WTC11 (cell line): ENCODE measurements at regions not wholly inside any gene's neighbourhood (a gene's known extent, or its start where the extent isn't known, plus 50 kb on each side); places are given as distances from the start of the nearest gene placed in this dataset.

Experiments used
- ATAC-seq: fragments of 200-7000 bp; cut with Tn5 transposase; 2 replicates; pipeline ENCODE4 v1.10.0; 2021; ENCODE audit warnings: mild to moderate bottlenecking, moderate library complexity
- CTCF ChIA-PET: fragments of 300-600 bp; sonication (Branson Sonifier 250); formaldehyde crosslinking; loops from one replicate; lab custom pipeline; 2021; ENCODE audit warnings: antibody characterized with exemption; lab: Charles Lee
- POLR2A ChIA-PET: fragments of 350-600 bp; sonication (Branson Sonifier 250); formaldehyde crosslinking; loops from one replicate; lab custom pipeline; 2021; ENCODE audit warnings: antibody characterized with exemption; lab: Charles Lee
- DNase-seq: peaks from one replicate; pipeline ENCODE4 v3.0.0; 2021; ENCODE audit warnings: low spot score
- H3K27ac Mint-ChIP-seq: 2 replicates; pipeline ENCODE4 v1.8.0; 2021; ENCODE audit warnings: mixed read lengths
- H3K27me3 Mint-ChIP-seq: 2 replicates; pipeline ENCODE4 v1.8.0; 2021; ENCODE audit warnings: low read depth, mild to moderate bottlenecking, moderate library complexity, mixed read lengths
- H3K36me3 Mint-ChIP-seq: 2 replicates; pipeline ENCODE4 v1.8.0; 2021; ENCODE audit warnings: mixed read lengths
- H3K4me1 Mint-ChIP-seq: 2 replicates; pipeline ENCODE4 v1.8.0; 2022; ENCODE audit warnings: mixed read lengths
- H3K4me3 Mint-ChIP-seq: 2 replicates; pipeline ENCODE4 v1.8.0; 2021; ENCODE audit warnings: mild to moderate bottlenecking, moderate library complexity, mixed read lengths
- H3K9me3 Mint-ChIP-seq: 2 replicates; pipeline ENCODE4 v1.8.0; 2021; ENCODE audit warnings: mixed read lengths
- CTCF ChIP-seq: fragments of 200-600 bp; IDR thresholded peaks from 2 replicates; pipeline ENCODE4 v1.8.0; 2022; ENCODE audit warnings: antibody characterized with exemption
- E2F5 ChIP-seq: sonication (generic); formaldehyde crosslinking; IDR thresholded peaks from 2 replicates; pipeline ENCODE4 v1.8.1; 2022; ENCODE audit warnings: mild to moderate bottlenecking, moderate library complexity, missing genetic modification reagents
- ELF4 ChIP-seq: sonication (generic); formaldehyde crosslinking; IDR thresholded peaks from 2 replicates; pipeline ENCODE4 v1.8.1; 2022; ENCODE audit warnings: low read depth, mild to moderate bottlenecking, moderate library complexity, missing genetic modification reagents
- EMX1 ChIP-seq: fragments of 250-450 bp; sonication (Bioruptor Pico); IDR thresholded peaks from 2 replicates; pipeline ENCODE4 v1.8.0; 2021; ENCODE audit warnings: mild to moderate bottlenecking
- GABPB1 ChIP-seq: sonication (generic); formaldehyde crosslinking; IDR thresholded peaks from 2 replicates; pipeline ENCODE4 v1.8.1; 2023; ENCODE audit warnings: mild to moderate bottlenecking, missing genetic modification reagents
- GRHL2 ChIP-seq: fragments of 250-450 bp; sonication (Bioruptor Pico); IDR thresholded peaks from 2 replicates; pipeline ENCODE4 v1.8.0; 2022; ENCODE audit warnings: mild to moderate bottlenecking, moderate library complexity; ENCODE audit not compliant: insufficient replicate concordance, severe bottlenecking
- JUN ChIP-seq: sonication (generic); formaldehyde crosslinking; IDR thresholded peaks from 2 replicates; pipeline ENCODE4 v1.8.0; 2023; ENCODE audit warnings: mild to moderate bottlenecking, missing genetic modification reagents
- MLX ChIP-seq: sonication (generic); formaldehyde crosslinking; IDR thresholded peaks from 2 replicates; pipeline ENCODE4 v1.8.1; 2023; ENCODE audit warnings: mild to moderate bottlenecking, missing genetic modification reagents, moderate library complexity
- PREB ChIP-seq: sonication (generic); formaldehyde crosslinking; IDR thresholded peaks from 2 replicates; pipeline ENCODE4 v1.8.1; 2022; ENCODE audit warnings: mild to moderate bottlenecking, missing genetic modification reagents, moderate library complexity, borderline replicate concordance
- PRRX2 ChIP-seq: fragments of 250-450 bp; sonication (Bioruptor Pico); IDR thresholded peaks from 2 replicates; pipeline ENCODE4 v1.8.0; 2021; ENCODE audit warnings: mild to moderate bottlenecking
- SP1 ChIP-seq: sonication (generic); formaldehyde crosslinking; conservative IDR thresholded peaks from 2 replicates; pipeline ENCODE4 v1.8.1; 2022; ENCODE audit warnings: missing genetic modification reagents
- STAT6 ChIP-seq: sonication (generic); formaldehyde crosslinking; conservative IDR thresholded peaks from 2 replicates; pipeline ENCODE4 v1.8.1; 2023; ENCODE audit warnings: mild to moderate bottlenecking, low read depth, missing genetic modification reagents, moderate library complexity
- TCF7 ChIP-seq: sonication (generic); formaldehyde crosslinking; IDR thresholded peaks from 2 replicates; pipeline ENCODE4 v1.8.0; 2022; ENCODE audit warnings: mild to moderate bottlenecking, low read depth, missing genetic modification reagents, moderate library complexity
- USF1 ChIP-seq: sonication (generic); formaldehyde crosslinking; IDR thresholded peaks from 2 replicates; pipeline ENCODE4 v1.8.0; 2022; ENCODE audit warnings: mild to moderate bottlenecking, missing genetic modification reagents
- ZMAT4 ChIP-seq: fragments of 250-450 bp; sonication (Bioruptor Pico); IDR thresholded peaks from 2 replicates; pipeline ENCODE4 v1.9.0; 2021; ENCODE audit warnings: mild to moderate bottlenecking
- ZNF232 ChIP-seq: sonication (generic); formaldehyde crosslinking; IDR thresholded peaks from 2 replicates; pipeline ENCODE4 v1.8.0; 2022; ENCODE audit warnings: mild to moderate bottlenecking, missing genetic modification reagents
- ZNF317 ChIP-seq: sonication (generic); formaldehyde crosslinking; IDR thresholded peaks from 2 replicates; pipeline ENCODE4 v1.8.1; 2023; ENCODE audit warnings: low read depth, mild to moderate bottlenecking, moderate library complexity, missing genetic modification reagents, borderline replicate concordance
- ZNF532 ChIP-seq: fragments of 250-450 bp; sonication (Bioruptor Pico); IDR thresholded peaks from 2 replicates; pipeline ENCODE4 v1.9.0; 2021; ENCODE audit warnings: mild to moderate bottlenecking, borderline replicate concordance

GRCh38 chr10:53222806-53223205 is 450.2 kb upstream of the MBL2 start:
- TF ChIP-seq PREB (no peak), STAT6 (no peak), PRRX2 (CRISPR knock-in tag) (no peak)
- CTCF ChIA-PET, result interaction anchor here (0.9 to 1.3 kb wide), 3 partner anchors 13 to 375 kb away, joined by 3 to 7 read pairs (median 4); no protein-coding TSS in a partner anchor
- H3K4me1 Mint-ChIP-seq, result peaks cover 22% of the 10 kb centered on the region
- DNase-seq, result no peak
- POLR2A ChIA-PET, result no interaction called here
- peaks cover 18% of the 10 kb centered on the region for H3K9me3 Mint-ChIP-seq
- H3K27me3 Mint-ChIP-seq, result no peaks in the 10 kb centered on the region; the same call in 1 of the 2 replicates
- H3K27ac Mint-ChIP-seq, result no peak overlapping the region
- no peak for ATAC-seq
- H3K36me3 Mint-ChIP-seq, result peaks cover 12% of the 10 kb centered on the region
- no peak overlapping the region for H3K4me3 Mint-ChIP-seq

- TF ChIP-seq CTCF (peak; percentile 34; the same call in 1 of the 2 replicates), GRHL2 (CRISPR knock-in tag) (no peak)
Measured at GRCh38 chr10:53209944-53210611, 437.5 kb upstream of the MBL2 start.

GRCh38 chr10:53183733-53184132 is 411.1 kb upstream of the MBL2 start:
- Mint-ChIP-seq H3K4me1 (no peaks in the 10 kb centered on the region), H3K27me3 (no peaks in the 10 kb centered on the region; the same call in 1 of the 2 replicates), H3K9me3 (peaks cover 44% of the 10 kb centered on the region), H3K36me3 (peaks cover 37% of the 10 kb centered on the region), H3K27ac (no peak overlapping the region), H3K4me3 (no peak overlapping the region)
- DNase-seq (no peak), ATAC-seq (no peak)
- ChIA-PET CTCF (no interaction called here), POLR2A (no interaction called here)
- TF ChIP-seq ZNF532 (CRISPR knock-in tag), result no peak
- no peak for TF ChIP-seq ZNF232 (CRISPR knock-in tag)
- TF ChIP-seq EMX1, result no peak
- TF ChIP-seq MLX (CRISPR knock-in tag), result no peak
- no peak for TF ChIP-seq TCF7 (CRISPR knock-in tag)
- TF ChIP-seq USF1, result no peak
- TF ChIP-seq SP1 (CRISPR knock-in tag), result no peak
- no peak for TF ChIP-seq ZMAT4
- no peak for TF ChIP-seq ELF4 (CRISPR knock-in tag)
- no peak for TF ChIP-seq GABPB1 (CRISPR knock-in tag)
- TF ChIP-seq E2F5, result no peak
- TF ChIP-seq JUN (CRISPR knock-in tag), result no peak
- TF ChIP-seq ZNF317 (CRISPR knock-in tag), result no peak

More at GRCh38 chr10:53209944-53210611, 437.5 kb upstream of the MBL2 start:
- H3K9me3 Mint-ChIP-seq, result peaks cover 32% of the 10 kb centered on the region
- ATAC-seq (peak; percentile 98), DNase-seq (no peak)
- peaks cover 35% of the 10 kb centered on the region for H3K4me1 Mint-ChIP-seq
- POLR2A ChIA-PET, result no interaction called here
- peak overlapping the region; percentile 88 for H3K27ac Mint-ChIP-seq
- no peak overlapping the region for H3K4me3 Mint-ChIP-seq
- peaks cover 33% of the 10 kb centered on the region for H3K36me3 Mint-ChIP-seq
- H3K27me3 Mint-ChIP-seq, result peaks cover 4% of the 10 kb centered on the region; the same call in 1 of the 2 replicates
- CTCF ChIA-PET, result interaction anchor here (0.8 to 4.6 kb wide), 8 partner anchors 13 to 630 kb away, joined by 3 to 32 read pairs (median 8); no protein-coding TSS in a partner anchor
